ENCODE measurements at regions not wholly inside any gene's neighbourhood (a gene's known extent, or its start where the extent isn't known, plus 50 kb on each side); places are given as distances from the start of the nearest gene placed in this dataset.
"Not testable (repeated sequence)": the region's sequence is repeated elsewhere in the genome, so short reads cannot be mapped to it uniquely, and the experiment has no call there.

GRCh38 chr5:99509064-99509463, 580.3 kb upstream of the CHD1 start:
- CTCF ChIA-PET; DNase-seq (ENCODE audit: low read depth, low spot score); H3K4me3 ChIP-seq (ENCODE audit: low read depth, low read length); POLR2A ChIA-PET: not testable (repeated sequence)

- DNase-seq (ENCODE audit: low read depth, low spot score); H3K4me3 ChIP-seq (ENCODE audit: low read depth, low read length); CTCF ChIA-PET; POLR2A ChIA-PET: not testable (repeated sequence)
These were observed 566.6 kb upstream of the CHD1 start for GRCh38 chr5:99495456-99495855.

DNA sequence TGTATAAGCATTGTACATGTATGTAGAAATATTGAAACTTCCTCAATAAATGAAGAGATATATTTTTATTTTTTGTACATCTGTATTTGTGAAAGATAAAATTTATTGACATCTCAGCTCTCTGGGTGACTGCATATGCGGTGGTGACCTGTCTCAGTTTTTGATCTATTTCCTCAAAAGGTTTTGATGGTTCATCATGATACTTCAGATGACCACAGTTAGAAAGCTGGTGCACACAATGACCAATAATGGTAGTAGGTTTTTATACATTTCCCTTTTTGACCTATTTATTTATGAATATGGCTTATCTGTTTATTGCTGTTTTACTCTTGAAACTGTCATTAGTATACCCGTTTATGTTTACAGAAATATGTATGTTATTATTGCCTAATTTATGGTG, 549.6 kb upstream of the CHD1 start:
- DNase-seq (ENCODE audit: low read depth, low spot score); H3K4me3 ChIP-seq (ENCODE audit: low read depth, low read length); CTCF ChIA-PET; POLR2A ChIA-PET: not testable (repeated sequence)

- POLR2A ChIA-PET; CTCF ChIA-PET; H3K4me3 ChIP-seq (ENCODE audit: low read depth, low read length); DNase-seq (ENCODE audit: low read depth, low spot score): not testable (repeated sequence)
These were observed 544.5 kb upstream of the CHD1 start for GRCh38 chr5:99473328-99473727.

- DNase-seq (ENCODE audit: low read depth, low spot score); POLR2A ChIA-PET; H3K4me3 ChIP-seq (ENCODE audit: low read depth, low read length); CTCF ChIA-PET: not testable (repeated sequence)
These were observed 542.9 kb upstream of the CHD1 start for GRCh38 chr5:99471726-99472125.

- CTCF ChIA-PET; H3K4me3 ChIP-seq (ENCODE audit: low read depth, low read length); DNase-seq (ENCODE audit: low read depth, low spot score); POLR2A ChIA-PET: not testable (repeated sequence)
These were observed 542.4 kb upstream of the CHD1 start for GRCh38 chr5:99471178-99471577.

DNA sequence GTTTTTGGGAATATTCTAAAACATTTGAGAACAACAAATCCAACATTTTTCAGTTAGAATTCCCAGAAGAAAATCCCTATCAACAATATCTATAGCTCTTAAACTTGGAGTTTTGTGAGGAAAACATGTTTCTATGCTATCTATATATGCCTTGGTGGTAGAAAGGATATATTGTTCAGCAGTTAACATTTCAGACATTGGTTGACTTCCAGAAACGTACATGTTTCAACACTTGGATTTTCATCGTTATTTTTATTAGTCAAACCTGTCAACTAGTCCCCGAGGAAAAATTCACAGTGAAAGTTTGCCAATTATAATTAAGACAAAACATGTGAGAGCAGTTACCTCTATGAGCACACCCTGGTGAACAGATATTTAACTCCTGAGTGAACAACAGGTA, 541.8 kb upstream of the CHD1 start:
- CTCF ChIA-PET; POLR2A ChIA-PET; DNase-seq (ENCODE audit: low read depth, low spot score); H3K4me3 ChIP-seq (ENCODE audit: low read depth, low read length): not testable (repeated sequence)

DNA sequence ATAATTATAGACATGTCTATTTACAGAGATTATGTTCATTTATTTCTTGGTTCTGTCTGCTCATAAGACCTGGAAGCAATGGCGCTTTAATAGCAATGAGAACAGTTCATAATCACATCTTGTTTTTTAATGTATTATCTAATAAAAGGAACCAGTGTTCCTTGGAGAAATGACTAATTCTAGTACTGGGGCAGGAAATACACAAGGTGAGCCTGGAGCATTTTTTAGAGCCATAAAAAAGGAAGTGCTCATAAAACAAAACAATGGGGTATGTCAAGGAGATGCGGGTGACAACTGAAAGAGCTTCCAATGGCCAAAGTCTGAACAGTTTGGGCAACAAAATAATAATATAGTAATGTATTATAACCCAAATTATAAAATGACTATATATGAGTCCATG, 531.9 kb upstream of the CHD1 start:
- ChIA-PET POLR2A (no interaction called here), CTCF (no interaction called here)
- DNase-seq (ENCODE audit: low read depth, low spot score) = no peak
- no peak for TF ChIP-seq CTCF (IDR thresholded peaks at IDR 0.05; ENCODE audit: insufficient read depth, low read length, missing control alignments)
- no peak overlapping the region for H3K4me3 ChIP-seq (ENCODE audit: low read depth, low read length)

DNA sequence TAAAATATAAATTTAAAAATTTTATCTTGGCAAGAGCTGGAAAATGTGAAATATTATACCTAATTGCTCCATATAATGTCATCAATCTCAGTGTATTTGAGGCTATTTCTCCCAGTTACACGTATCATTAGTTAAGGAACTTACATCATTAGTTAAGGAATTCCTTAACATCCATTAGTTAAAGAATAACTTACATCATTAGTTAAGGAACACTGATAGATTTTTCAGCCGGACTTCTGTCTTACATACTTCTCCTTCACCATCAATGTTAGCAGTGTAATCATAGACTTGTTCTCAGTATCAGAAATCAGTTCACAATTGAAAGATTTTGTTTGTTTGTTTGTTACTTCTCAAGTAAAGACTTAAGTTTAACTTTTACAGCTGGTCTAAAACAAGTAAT, 524.4 kb upstream of the CHD1 start:
- ChIA-PET CTCF (no interaction called here), POLR2A (no interaction called here)
- H3K4me3 ChIP-seq (ENCODE audit: low read depth, low read length) = no peak overlapping the region
- TF ChIP-seq CTCF (IDR thresholded peaks at IDR 0.05; ENCODE audit: insufficient read depth, low read length, missing control alignments) = no peak
- no peak for DNase-seq (ENCODE audit: low read depth, low spot score)

DNA sequence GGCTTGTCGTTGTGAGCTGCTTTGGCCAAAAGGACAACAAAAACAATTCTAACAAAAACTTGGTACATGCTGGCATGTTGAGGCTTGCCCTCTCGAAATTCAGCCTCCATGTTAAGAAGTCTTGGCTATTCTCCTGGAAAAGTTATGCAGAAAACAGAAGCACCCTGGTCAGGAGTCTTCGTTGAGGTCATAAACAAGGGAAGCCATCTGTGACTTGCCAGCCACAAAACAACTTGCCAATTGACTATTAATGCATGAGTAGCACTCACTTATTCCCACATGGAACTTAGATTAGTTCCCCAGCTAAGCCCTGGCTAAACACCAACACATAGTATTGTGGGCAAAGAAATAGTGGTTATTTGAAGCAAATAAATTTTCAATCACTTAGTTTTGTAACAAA, 521.0 kb upstream of the CHD1 start:
- ChIA-PET POLR2A (no interaction called here), CTCF (no interaction called here)
- no peak overlapping the region for H3K4me3 ChIP-seq (ENCODE audit: low read depth, low read length)
- DNase-seq (ENCODE audit: low read depth, low spot score) = no peak
- no peak for TF ChIP-seq CTCF (IDR thresholded peaks at IDR 0.05; ENCODE audit: insufficient read depth, low read length, missing control alignments)

Data from AG04449 (cell line).